IMR-90 (cell line): ENCODE measurements at regions not wholly inside any gene's neighbourhood (a gene's known extent, or its start where the extent isn't known, plus 50 kb on each side); places are given as distances from the start of the nearest gene placed in this dataset.

Experiments used
- BHLHE40 ChIP-seq: fragments of 150-350 bp; IDR thresholded peaks from 2 replicates; pipeline ENCODE4 v1.6.1; 2016; ENCODE audit warnings: mild to moderate bottlenecking, low read depth, low read length
- CTCF ChIP-seq: conservative IDR thresholded peaks from 2 replicates; pipeline ENCODE4 v1.5.1; 2012; ENCODE audit warnings: mild to moderate bottlenecking, low read depth, low read length, improper control_type of control experiment
- MAFK ChIP-seq: IDR thresholded peaks from 2 replicates; pipeline ENCODE4 v1.6.1; 2012; ENCODE audit warnings: low read depth, low read length, improper control_type of control experiment
- MXI1 ChIP-seq: IDR thresholded peaks from 2 replicates; pipeline ENCODE4 v1.6.1; 2012; ENCODE audit warnings: low read depth, mild to moderate bottlenecking, low read length, moderate library complexity, borderline replicate concordance
- POLR2A ChIP-seq: IDR thresholded peaks from 2 replicates; pipeline ENCODE4 v1.6.1; 2012; ENCODE audit warnings: mild to moderate bottlenecking, low read depth, low read length

- TF ChIP-seq CTCF = peak; percentile 49
- TF ChIP-seq POLR2A = no peak
- TF ChIP-seq BHLHE40 = peak; percentile 31; the same call in 1 of the 2 replicates
- no peak for TF ChIP-seq MAFK
- no peak for TF ChIP-seq MXI1
Observed at GRCh38 chr16:48862087-48862532, 252.1 kb upstream of the N4BP1 start.
